ENCODE measurements at regions not wholly inside any gene's neighbourhood (a gene's known extent, or its start where the extent isn't known, plus 50 kb on each side); places are given as distances from the start of the nearest gene placed in this dataset.
A peak's percentile ranks its signal among the peaks of the same experiment; 100 is the strongest.

DNA sequence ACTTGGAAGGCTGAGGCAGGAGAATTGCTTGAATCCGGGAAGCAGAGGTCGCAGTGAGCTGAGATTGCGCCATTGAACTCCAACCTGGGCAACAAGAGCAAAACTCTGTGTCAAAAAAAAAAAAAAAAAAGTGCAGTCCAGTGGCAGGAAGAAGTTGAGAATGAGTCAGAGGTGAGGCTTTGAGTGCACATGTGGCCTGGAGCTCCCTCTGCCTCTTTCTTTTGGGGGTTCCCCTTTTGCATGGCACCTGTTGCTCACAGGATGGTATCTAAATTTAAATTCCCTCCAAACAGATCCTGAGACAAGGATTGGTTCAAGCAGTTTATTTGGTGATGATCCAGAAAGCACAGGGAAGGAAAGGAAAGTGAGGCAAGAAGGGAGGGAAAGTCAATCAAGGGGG lies 151.4 kb upstream of the STX18 start (continued):
- TF ChIP-seq ARID4B (CRISPR knock-in tag; IDR thresholded peaks at IDR 0.05) = no peak
- TF ChIP-seq, protein P1, sequence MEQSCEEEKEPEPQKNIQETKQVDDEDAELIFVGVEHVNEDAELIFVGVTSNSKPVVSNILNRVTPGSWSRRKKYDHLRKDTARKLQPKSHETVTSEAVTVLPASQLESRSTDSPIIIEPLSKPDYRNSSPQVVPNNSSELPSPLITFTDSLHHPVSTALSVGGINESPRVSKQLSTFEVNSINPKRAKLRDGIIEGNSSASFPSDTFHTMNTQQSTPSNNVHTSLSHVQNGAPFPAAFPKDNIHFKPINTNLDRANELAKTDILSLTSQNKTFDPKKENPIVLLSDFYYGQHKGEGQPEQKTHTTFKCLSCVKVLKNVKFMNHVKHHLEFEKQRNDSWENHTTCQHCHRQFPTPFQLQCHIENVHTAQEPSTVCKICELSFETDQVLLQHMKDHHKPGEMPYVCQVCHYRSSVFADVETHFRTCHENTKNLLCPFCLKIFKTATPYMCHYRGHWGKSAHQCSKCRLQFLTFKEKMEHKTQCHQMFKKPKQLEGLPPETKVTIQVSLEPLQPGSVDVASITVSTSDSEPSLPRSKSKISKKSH (CRISPR knock-in tag; IDR thresholded peaks at IDR 0.05) = no peak
- no peak for TF ChIP-seq ZBED1 (IDR thresholded peaks at IDR 0.05)
- TF ChIP-seq POLR2B (IDR thresholded peaks at IDR 0.05; ENCODE audit: low read depth, partially characterized antibody) = no peak
- TF ChIP-seq ZFPM2 (CRISPR knock-in tag; IDR thresholded peaks at IDR 0.05) = no peak
- TF ChIP-seq CTCF (IDR thresholded peaks at IDR 0.05 in 2 of 3, conservative IDR thresholded peaks at IDR 0.05 in 1 of 3; ENCODE audit: insufficient read depth in 2 of 3, low read depth in 1 of 3, low read length in 3 of 3) = peak in 1 of 3 experiments; percentile 9; a peak in 1 of 6 replicates
- TF ChIP-seq SLC30A9 (CRISPR knock-in tag; IDR thresholded peaks at IDR 0.05) = no peak
- TF ChIP-seq ZNF140 (CRISPR knock-in tag; IDR thresholded peaks at IDR 0.05) = no peak
- TF ChIP-seq NFATC3 (IDR thresholded peaks at IDR 0.05) = no peak
- no peak for TF ChIP-seq L3MBTL2 (IDR thresholded peaks at IDR 0.05)
- no peak for TF ChIP-seq HNRNPH1 (optimal IDR thresholded peaks at IDR 0.05; ENCODE audit: low read depth, low read length)
- TF ChIP-seq ZFP30 (CRISPR knock-in tag; IDR thresholded peaks at IDR 0.05; ENCODE audit: borderline replicate concordance) = no peak

All from K562 (cell line).